Rectal smooth muscle tissue (tissue), 1 donor: ENCODE measurements at regions not wholly inside any gene's neighbourhood (a gene's known extent, or its start where the extent isn't known, plus 50 kb on each side); places are given as distances from the start of the nearest gene placed in this dataset.

Experiments
- H3K27ac ChIP-seq: one replicate; pipeline ENCODE4 v1.7.0; 2013; ENCODE audit warnings: low read depth, low read length, inconsistent platforms
- H3K27me3 ChIP-seq: one replicate; pipeline ENCODE4 v1.7.0; 2013; ENCODE audit warnings: low read length; ENCODE audit not compliant: control insufficient read depth, insufficient read depth
- H3K36me3 ChIP-seq: one replicate; pipeline ENCODE4 v1.7.0; 2013; ENCODE audit warnings: low read length; ENCODE audit not compliant: control insufficient read depth, insufficient read depth
- H3K4me1 ChIP-seq: one replicate; pipeline ENCODE4 v1.7.0; 2013; ENCODE audit warnings: low read length; ENCODE audit not compliant: control insufficient read depth, insufficient read depth
- H3K4me3 ChIP-seq: one replicate; pipeline ENCODE4 v1.7.0; 2013; ENCODE audit warnings: low read length
- H3K9ac ChIP-seq: one replicate; pipeline ENCODE4 v1.7.0; 2013; ENCODE audit warnings: low read length

GRCh38 chr15:77819851-77820728, 187.4 kb upstream of the LINGO1 start:
- H3K4me1 ChIP-seq = no peaks in the 10 kb centered on the region
- no peaks in the 10 kb centered on the region for H3K36me3 ChIP-seq
- H3K27me3 ChIP-seq = peaks cover 39% of the 10 kb centered on the region
- no peak overlapping the region for H3K9ac ChIP-seq
- H3K27ac ChIP-seq = no peak overlapping the region
- no peak overlapping the region for H3K4me3 ChIP-seq

GRCh38 chr15:77819048-77819850, 186.5 kb upstream of the LINGO1 start:
- Histone ChIP-seq H3K36me3 (no peaks in the 10 kb centered on the region), H3K4me3 (peak overlapping the region; percentile 48), H3K4me1 (no peaks in the 10 kb centered on the region), H3K9ac (no peak overlapping the region), H3K27me3 (peaks cover 39% of the 10 kb centered on the region), H3K27ac (no peak overlapping the region)

- peaks cover 39% of the 10 kb centered on the region for H3K27me3 ChIP-seq
- H3K27ac ChIP-seq = no peak overlapping the region
- no peaks in the 10 kb centered on the region for H3K4me1 ChIP-seq
- no peaks in the 10 kb centered on the region for H3K36me3 ChIP-seq
- no peak overlapping the region for H3K9ac ChIP-seq
- no peak overlapping the region for H3K4me3 ChIP-seq
These were observed 185.9 kb upstream of the LINGO1 start for GRCh38 chr15:77818484-77819047.

GRCh38 chr15:77817434-77817833, 184.7 kb upstream of the LINGO1 start:
- peaks cover 39% of the 10 kb centered on the region for H3K27me3 ChIP-seq
- no peaks in the 10 kb centered on the region for H3K4me1 ChIP-seq
- H3K27ac ChIP-seq = no peak overlapping the region
- H3K9ac ChIP-seq = no peak overlapping the region
- no peaks in the 10 kb centered on the region for H3K36me3 ChIP-seq
- no peak overlapping the region for H3K4me3 ChIP-seq

GRCh38 chr15:77816983-77817382, 184.3 kb upstream of the LINGO1 start:
- Histone ChIP-seq H3K4me3 (no peak overlapping the region), H3K27me3 (peaks cover 37% of the 10 kb centered on the region), H3K27ac (no peak overlapping the region), H3K4me1 (no peaks in the 10 kb centered on the region), H3K9ac (no peak overlapping the region), H3K36me3 (no peaks in the 10 kb centered on the region)

- Histone ChIP-seq H3K36me3 (no peaks in the 10 kb centered on the region), H3K4me3 (no peak overlapping the region), H3K27me3 (peaks cover 20% of the 10 kb centered on the region), H3K4me1 (no peaks in the 10 kb centered on the region), H3K9ac (no peak overlapping the region), H3K27ac (no peak overlapping the region)
These were observed 182.3 kb upstream of the LINGO1 start for GRCh38 chr15:77815015-77815414.

GRCh38 chr15:77812664-77813063, 180.0 kb upstream of the LINGO1 start:
- no peaks in the 10 kb centered on the region for H3K36me3 ChIP-seq
- H3K9ac ChIP-seq = no peak overlapping the region
- H3K4me3 ChIP-seq = no peak overlapping the region
- no peaks in the 10 kb centered on the region for H3K4me1 ChIP-seq
- H3K27ac ChIP-seq = no peak overlapping the region
- peaks cover 12% of the 10 kb centered on the region for H3K27me3 ChIP-seq

GRCh38 chr15:77811270-77811669, 178.6 kb upstream of the LINGO1 start:
- H3K27me3 ChIP-seq = peaks cover 4% of the 10 kb centered on the region

GRCh38 chr15:77810130-77810571, 177.4 kb upstream of the LINGO1 start:
- Histone ChIP-seq H3K27ac (no peak overlapping the region), H3K9ac (no peak overlapping the region), H3K36me3 (no peaks in the 10 kb centered on the region), H3K4me1 (no peaks in the 10 kb centered on the region), H3K4me3 (no peak overlapping the region), H3K27me3 (no peaks in the 10 kb centered on the region)

More at GRCh38 chr15:77811270-77811669, 178.6 kb upstream of the LINGO1 start:
- H3K36me3 ChIP-seq = no peaks in the 10 kb centered on the region
- no peak overlapping the region for H3K4me3 ChIP-seq
- no peak overlapping the region for H3K27ac ChIP-seq
- H3K9ac ChIP-seq = no peak overlapping the region
- H3K4me1 ChIP-seq = no peaks in the 10 kb centered on the region

- Histone ChIP-seq H3K27ac (no peak overlapping the region), H3K36me3 (no peaks in the 10 kb centered on the region), H3K27me3 (no peaks in the 10 kb centered on the region), H3K9ac (no peak overlapping the region), H3K4me1 (no peaks in the 10 kb centered on the region), H3K4me3 (no peak overlapping the region)
These were observed 176.0 kb upstream of the LINGO1 start for GRCh38 chr15:77808581-77809177.

- Histone ChIP-seq H3K4me1 (no peaks in the 10 kb centered on the region), H3K27ac (no peak overlapping the region), H3K27me3 (no peaks in the 10 kb centered on the region), H3K36me3 (no peaks in the 10 kb centered on the region), H3K9ac (no peak overlapping the region), H3K4me3 (no peak overlapping the region)
These were observed 175.4 kb upstream of the LINGO1 start for GRCh38 chr15:77808075-77808474.

GRCh38 chr15:77807611-77808010, 174.9 kb upstream of the LINGO1 start:
- Histone ChIP-seq H3K4me1 (no peaks in the 10 kb centered on the region), H3K4me3 (no peak overlapping the region), H3K9ac (no peak overlapping the region), H3K27me3 (no peaks in the 10 kb centered on the region), H3K36me3 (no peaks in the 10 kb centered on the region), H3K27ac (no peak overlapping the region)
